ENCODE measurements at regions not wholly inside any gene's neighbourhood (a gene's known extent, or its start where the extent isn't known, plus 50 kb on each side); places are given as distances from the start of the nearest gene placed in this dataset.

DNA sequence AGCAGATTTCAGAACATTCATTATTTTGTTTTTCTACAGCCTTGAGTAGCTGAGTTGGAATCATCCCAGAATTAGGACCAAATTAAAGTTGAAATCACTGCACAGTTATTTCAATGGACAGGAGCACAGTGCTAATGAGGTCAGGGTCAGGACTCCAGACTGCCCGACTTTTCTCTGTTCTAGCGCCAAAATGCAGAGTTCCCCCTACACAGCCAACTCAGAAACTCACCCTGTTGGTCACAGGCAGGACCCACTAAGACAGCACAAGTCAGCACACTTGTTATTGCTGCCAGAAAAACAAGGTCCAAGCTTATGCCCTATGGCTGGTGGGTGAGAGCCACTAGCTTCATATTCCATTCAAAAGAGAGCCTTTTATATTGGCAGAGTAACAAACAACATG lies 198.1 kb upstream of the KRR1 start:
- Histone ChIP-seq H3K4me1 (ENCODE audit: low read length) (no peaks in the 10 kb centered on the region), H3K36me3 (replicated peaks; ENCODE audit: low read depth, low read length) (no peaks in the 10 kb centered on the region), H3K9me3 (ENCODE audit: insufficient read depth, low read length) (no peaks in the 10 kb centered on the region), H3K4me2 (ENCODE audit: low read length) (no peak overlapping the region), H3K27me3 (ENCODE audit: low read depth, low read length) (no peaks in the 10 kb centered on the region), H3K9ac (ENCODE audit: low read length) (no peak overlapping the region), H3K4me3 (ENCODE audit: low read length) (no peak overlapping the region), H4K20me1 (ENCODE audit: insufficient read depth, low read length) (no peaks in the 10 kb centered on the region), H3K79me2 (ENCODE audit: low read length) (no peaks in the 10 kb centered on the region), H3K27ac (ENCODE audit: low read length) (no peak overlapping the region), H2AFZ (ENCODE audit: low read depth, low read length) (no peak overlapping the region)
- TF ChIP-seq, protein P1, sequence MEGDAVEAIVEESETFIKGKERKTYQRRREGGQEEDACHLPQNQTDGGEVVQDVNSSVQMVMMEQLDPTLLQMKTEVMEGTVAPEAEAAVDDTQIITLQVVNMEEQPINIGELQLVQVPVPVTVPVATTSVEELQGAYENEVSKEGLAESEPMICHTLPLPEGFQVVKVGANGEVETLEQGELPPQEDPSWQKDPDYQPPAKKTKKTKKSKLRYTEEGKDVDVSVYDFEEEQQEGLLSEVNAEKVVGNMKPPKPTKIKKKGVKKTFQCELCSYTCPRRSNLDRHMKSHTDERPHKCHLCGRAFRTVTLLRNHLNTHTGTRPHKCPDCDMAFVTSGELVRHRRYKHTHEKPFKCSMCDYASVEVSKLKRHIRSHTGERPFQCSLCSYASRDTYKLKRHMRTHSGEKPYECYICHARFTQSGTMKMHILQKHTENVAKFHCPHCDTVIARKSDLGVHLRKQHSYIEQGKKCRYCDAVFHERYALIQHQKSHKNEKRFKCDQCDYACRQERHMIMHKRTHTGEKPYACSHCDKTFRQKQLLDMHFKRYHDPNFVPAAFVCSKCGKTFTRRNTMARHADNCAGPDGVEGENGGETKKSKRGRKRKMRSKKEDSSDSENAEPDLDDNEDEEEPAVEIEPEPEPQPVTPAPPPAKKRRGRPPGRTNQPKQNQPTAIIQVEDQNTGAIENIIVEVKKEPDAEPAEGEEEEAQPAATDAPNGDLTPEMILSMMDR (IDR thresholded peaks at IDR 0.05; ENCODE audit: low read depth, low read length), result no peak
- TF ChIP-seq EZH2phosphoT487 (IDR thresholded peaks at IDR 0.05; ENCODE audit: low read depth), result no peak

DNA sequence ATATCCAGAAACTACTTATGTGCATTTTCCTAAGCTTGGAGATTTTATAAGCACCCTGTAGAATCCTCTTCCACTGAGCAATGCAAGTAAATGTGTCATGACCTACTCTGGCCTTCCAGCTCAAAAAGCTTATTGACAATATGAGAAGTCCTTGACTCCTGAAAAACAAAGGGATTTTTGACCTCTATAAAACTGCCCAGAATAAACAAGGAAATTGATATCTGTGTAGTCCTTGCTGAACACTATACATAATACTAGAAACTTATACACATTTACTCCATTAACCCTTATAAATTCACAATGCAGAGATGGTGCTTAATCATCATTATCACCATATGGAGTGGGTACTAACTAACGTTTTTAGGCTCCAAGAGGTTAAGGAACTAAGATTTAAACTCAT lies 197.4 kb upstream of the KRR1 start:
- H3K4me1 ChIP-seq (ENCODE audit: low read length), result no peaks in the 10 kb centered on the region
- no peaks in the 10 kb centered on the region for H4K20me1 ChIP-seq (ENCODE audit: insufficient read depth, low read length)
- H3K4me3 ChIP-seq (ENCODE audit: low read length), result no peak overlapping the region
- no peaks in the 10 kb centered on the region for H3K36me3 ChIP-seq (replicated peaks; ENCODE audit: low read depth, low read length)
- no peak for TF ChIP-seq EZH2phosphoT487 (IDR thresholded peaks at IDR 0.05; ENCODE audit: low read depth)
- TF ChIP-seq, protein P1 (IDR thresholded peaks at IDR 0.05; ENCODE audit: low read depth, low read length), result no peak
- H3K27ac ChIP-seq (ENCODE audit: low read length), result no peak overlapping the region
- no peaks in the 10 kb centered on the region for H3K9me3 ChIP-seq (ENCODE audit: insufficient read depth, low read length)
- H3K27me3 ChIP-seq (ENCODE audit: low read depth, low read length), result no peaks in the 10 kb centered on the region
- no peak overlapping the region for H2AFZ ChIP-seq (ENCODE audit: low read depth, low read length)
- no peaks in the 10 kb centered on the region for H3K79me2 ChIP-seq (ENCODE audit: low read length)
- no peak overlapping the region for H3K9ac ChIP-seq (ENCODE audit: low read length)
- H3K4me2 ChIP-seq (ENCODE audit: low read length), result no peak overlapping the region

DNA sequence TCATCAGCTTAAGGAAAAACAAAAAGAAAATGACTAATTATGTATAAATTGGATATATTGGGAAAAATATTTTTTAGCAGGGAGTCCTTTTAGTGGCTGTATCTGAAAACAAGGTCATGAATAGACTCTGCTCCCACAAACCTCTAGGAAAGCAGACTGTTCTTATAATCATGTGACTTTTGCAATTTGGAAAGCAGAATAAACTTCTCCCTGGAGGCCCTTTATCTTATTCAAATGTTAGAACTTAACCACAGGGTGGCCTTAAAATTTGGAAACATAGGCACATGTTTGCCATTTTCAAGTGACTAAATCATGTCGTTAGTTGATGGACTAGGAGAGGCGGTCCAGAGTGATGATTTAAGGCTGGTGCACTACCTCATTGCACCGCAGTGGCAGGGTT lies 196.6 kb upstream of the KRR1 start:
- Histone ChIP-seq H3K27ac (ENCODE audit: low read length) (no peak overlapping the region), H3K79me2 (ENCODE audit: low read length) (no peaks in the 10 kb centered on the region), H3K4me2 (ENCODE audit: low read length) (no peak overlapping the region), H3K4me1 (ENCODE audit: low read length) (no peaks in the 10 kb centered on the region), H4K20me1 (ENCODE audit: insufficient read depth, low read length) (no peaks in the 10 kb centered on the region), H2AFZ (ENCODE audit: low read depth, low read length) (no peak overlapping the region), H3K36me3 (replicated peaks; ENCODE audit: low read depth, low read length) (no peaks in the 10 kb centered on the region), H3K27me3 (ENCODE audit: low read depth, low read length) (no peaks in the 10 kb centered on the region), H3K9me3 (ENCODE audit: insufficient read depth, low read length) (no peaks in the 10 kb centered on the region), H3K4me3 (ENCODE audit: low read length) (no peak overlapping the region), H3K9ac (ENCODE audit: low read length) (no peak overlapping the region)
- TF ChIP-seq EZH2phosphoT487 (IDR thresholded peaks at IDR 0.05; ENCODE audit: low read depth), result no peak
- TF ChIP-seq, protein P1 (IDR thresholded peaks at IDR 0.05; ENCODE audit: low read depth, low read length), result no peak

DNA sequence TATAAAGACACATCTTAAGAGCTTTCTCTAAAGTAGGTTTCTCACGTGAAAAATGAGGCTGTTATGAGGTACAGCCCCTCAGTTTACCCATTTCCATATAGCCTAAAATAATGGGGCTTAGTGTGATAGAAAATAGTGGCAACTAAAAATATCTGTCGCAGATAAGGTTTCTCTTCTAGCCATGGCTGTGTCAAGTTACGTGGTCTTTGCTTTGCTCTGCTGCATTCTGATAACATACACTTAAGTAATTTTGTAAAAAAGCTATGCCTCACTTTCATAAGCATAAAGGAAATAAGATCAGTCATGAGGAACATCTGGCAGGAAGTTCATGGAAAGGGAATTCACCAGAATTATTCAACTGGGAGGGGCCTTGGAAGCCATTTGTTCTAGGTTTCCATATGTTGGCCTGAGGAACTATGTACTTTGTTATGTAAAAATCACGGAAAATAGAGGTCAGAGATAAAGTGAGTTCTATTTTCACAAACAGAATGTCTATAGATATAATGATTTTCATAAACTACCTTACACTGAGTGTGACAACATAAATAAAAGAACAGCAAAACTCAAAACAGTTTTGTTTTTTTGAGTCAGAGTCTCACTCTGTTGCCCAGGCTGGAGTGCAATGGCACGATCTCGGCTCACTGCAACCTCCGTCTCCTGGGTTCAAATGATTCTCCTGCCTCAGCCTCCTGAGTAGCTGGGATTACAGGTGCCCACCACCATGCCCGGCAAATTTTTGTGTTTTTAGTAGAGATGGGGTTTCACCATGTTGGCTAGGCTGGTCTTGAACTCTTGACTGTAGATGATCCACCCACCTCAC lies 195.6 kb upstream of the KRR1 start:
- Histone ChIP-seq H4K20me1 (ENCODE audit: insufficient read depth, low read length) (no peaks in the 10 kb centered on the region), H3K27me3 (ENCODE audit: low read depth, low read length) (no peaks in the 10 kb centered on the region), H3K9ac (ENCODE audit: low read length) (no peak overlapping the region), H3K36me3 (replicated peaks; ENCODE audit: low read depth, low read length) (no peaks in the 10 kb centered on the region), H3K4me3 (ENCODE audit: low read length) (no peak overlapping the region), H3K9me3 (ENCODE audit: insufficient read depth, low read length) (no peaks in the 10 kb centered on the region), H3K4me1 (ENCODE audit: low read length) (no peaks in the 10 kb centered on the region), H3K27ac (ENCODE audit: low read length) (no peak overlapping the region), H3K4me2 (ENCODE audit: low read length) (no peak overlapping the region), H2AFZ (ENCODE audit: low read depth, low read length) (no peak overlapping the region), H3K79me2 (ENCODE audit: low read length) (no peaks in the 10 kb centered on the region)
- TF ChIP-seq, protein P1 (IDR thresholded peaks at IDR 0.05; ENCODE audit: low read depth, low read length), result no peak
- no peak for TF ChIP-seq EZH2phosphoT487 (IDR thresholded peaks at IDR 0.05; ENCODE audit: low read depth)
